ENCODE measurements at regions not wholly inside any gene's neighbourhood (a gene's known extent, or its start where the extent isn't known, plus 50 kb on each side); places are given as distances from the start of the nearest gene placed in this dataset.

DNA sequence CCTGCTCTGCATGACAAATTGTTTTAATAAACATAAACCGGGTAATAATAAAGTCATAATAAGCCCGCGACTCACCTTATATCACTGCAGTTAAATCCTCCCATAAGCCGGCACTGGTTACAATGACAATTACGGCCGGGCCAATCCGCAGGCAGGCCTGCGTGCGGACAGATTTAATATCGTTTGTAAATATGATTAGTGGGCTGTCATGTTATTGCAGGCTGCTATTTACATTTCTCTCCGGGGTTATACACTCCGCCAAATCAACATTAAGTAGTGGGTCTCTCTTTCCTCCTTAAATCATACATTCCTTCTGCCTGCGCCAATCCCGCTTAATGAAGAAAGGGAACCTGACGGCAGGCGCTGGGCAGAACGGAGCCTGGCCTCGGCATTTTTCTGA is 51.8 kb upstream of the LMO1 start:
- H3K4me3 Mint-ChIP-seq: no peak overlapping the region
- intact Hi-C loops (cut with micrococcal nuclease): no loop called here
- H3K9me3 Mint-ChIP-seq: no peaks in the 10 kb centered on the region
- H3K27me3 Mint-ChIP-seq: peaks cover 7% of the 10 kb centered on the region
- H3K4me1 Mint-ChIP-seq (ENCODE audit: low read depth): peaks cover 9% of the 10 kb centered on the region
- H3K27ac Mint-ChIP-seq: no peak overlapping the region
- no peaks in the 10 kb centered on the region for H3K36me3 Mint-ChIP-seq (ENCODE audit: low read depth)

DNA sequence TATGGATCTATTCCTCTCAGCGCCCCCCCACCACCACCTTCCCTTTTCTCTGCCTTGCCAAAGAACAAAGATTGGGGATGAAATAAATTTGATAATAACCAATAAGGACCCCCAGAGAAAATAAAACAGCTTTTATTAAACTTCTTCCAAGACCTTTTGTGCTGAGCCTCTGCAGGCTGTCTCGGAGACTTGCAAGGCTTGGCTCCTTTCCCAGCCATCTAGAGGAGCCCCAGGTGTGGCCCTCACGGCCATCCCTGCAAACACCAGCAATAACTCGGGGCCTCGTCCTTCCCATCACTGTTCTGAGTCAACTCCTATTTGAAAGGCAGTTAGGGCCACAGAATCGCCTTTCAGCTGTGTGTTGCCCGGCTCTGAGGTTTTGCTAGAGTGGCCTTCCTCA is 51.2 kb upstream of the LMO1 start:
- Mint-ChIP-seq H3K27me3 (peaks cover 2% of the 10 kb centered on the region), H3K9me3 (no peaks in the 10 kb centered on the region), H3K4me1 (ENCODE audit: low read depth) (peaks cover 3% of the 10 kb centered on the region), H3K27ac (no peak overlapping the region), H3K4me3 (no peak overlapping the region), H3K36me3 (ENCODE audit: low read depth) (no peaks in the 10 kb centered on the region)
- intact Hi-C loops (cut with micrococcal nuclease): no loop called here

DNA sequence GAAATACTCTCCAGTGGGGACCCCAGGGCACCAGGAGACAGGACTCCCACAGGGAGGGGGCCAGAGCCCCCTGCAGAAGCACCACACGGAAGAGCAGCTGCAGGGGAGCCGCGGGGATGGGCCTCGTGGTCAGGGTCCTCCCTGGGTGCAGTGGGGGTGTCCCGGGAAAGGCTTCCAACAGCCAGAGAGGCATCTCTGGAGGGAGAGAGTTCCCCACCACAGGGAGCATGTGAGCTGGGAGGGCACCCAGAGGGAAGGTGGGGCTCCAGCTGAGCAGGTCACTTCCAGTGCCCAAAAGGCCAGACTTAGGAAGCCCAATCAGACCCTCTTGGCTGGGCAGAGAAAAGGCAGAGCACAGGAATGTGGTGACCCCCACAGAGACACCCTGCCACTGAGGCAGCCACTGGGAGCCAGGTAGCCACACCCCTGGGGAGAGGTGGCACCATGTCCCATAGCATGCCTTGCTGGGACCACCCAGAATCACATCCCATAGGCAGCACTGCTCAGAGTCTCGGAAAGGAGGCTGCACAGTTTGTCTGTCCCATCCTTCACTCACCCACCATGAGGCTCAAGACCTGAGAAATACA is 49.9 kb upstream of the LMO1 start:
- Mint-ChIP-seq H3K4me3 (no peak overlapping the region), H3K9me3 (no peaks in the 10 kb centered on the region), H3K27ac (no peak overlapping the region), H3K36me3 (ENCODE audit: low read depth) (no peaks in the 10 kb centered on the region), H3K4me1 (ENCODE audit: low read depth) (no peaks in the 10 kb centered on the region), H3K27me3 (peaks cover under 1% of the 10 kb centered on the region)
- intact Hi-C loops (cut with micrococcal nuclease): no loop called here

Data from dendritic cell treated with granulocyte-macrophage colony-stimulating factor and Interleukin-4, amounts not matched to agents 40 ng/mL and 50 ng/mL, for 4 days (primary cell).